Testis (tissue), 2 donors: ENCODE measurements at regions not wholly inside any gene's neighbourhood (a gene's known extent, or its start where the extent isn't known, plus 50 kb on each side); places are given as distances from the start of the nearest gene placed in this dataset.

Experiments used
- DNase-seq: peaks from one replicate; pipeline ENCODE4 v3.0.0-alpha.2; 2019
- H3K27ac ChIP-seq, 2 donors: fragments of 200-600 bp; sonication (generic); one replicate each; pipeline ENCODE4 v1.5.1; 2019
- H3K27me3 ChIP-seq: fragments of 200-600 bp; sonication (generic); one replicate; pipeline ENCODE4 v1.5.1; 2019
- H3K36me3 ChIP-seq: fragments of 200-600 bp; sonication (generic); one replicate; pipeline ENCODE4 v1.5.1; 2017; ENCODE audit warnings: low read depth; ENCODE audit errors: missing control alignments
- H3K4me1 ChIP-seq: fragments of 200-600 bp; sonication (generic); one replicate; pipeline ENCODE4 v1.5.1; 2019
- H3K4me3 ChIP-seq, 2 donors: fragments of 200-600 bp; sonication (generic); one replicate each; pipeline ENCODE4 v1.5.1; 2017 to 2019
- H3K9me3 ChIP-seq: fragments of 200-600 bp; sonication (generic); one replicate; pipeline ENCODE4 v1.5.1; 2017
- POLR2A ChIP-seq: fragments of 450-650 bp; IDR thresholded peaks from one replicate; pipeline ENCODE4 v1.6.1; 2017; ENCODE audit warnings: antibody characterized with exemption, mild to moderate bottlenecking, moderate library complexity
- WGBS, 2 donors: methylation state at CpG; one replicate each; pipeline ENCODE4 v1.1.5; 2018; 5-methylcytosine and 5-hydroxymethylcytosine counted together
- intact Hi-C: fragments of 100-400 bp; cut with DNase I; formaldehyde crosslinking; loops from one replicate; pipeline ENCODE4 v1.15.1; 2023; ENCODE audit warnings: low total_unique reads
- TF ChIP-seq, protein P1 (sequence below), 3 experiments: fragments of 450-650 bp in 2 of 3; fragments of 200-600 bp in 1 of 3; sonication (generic) in 1 of 3; IDR thresholded peaks; one replicate each; pipeline ENCODE4 v1.5.1; 2016 to 2019; ENCODE audit warnings: antibody characterized with exemption in 3 of 3, mild to moderate bottlenecking in 2 of 3, moderate library complexity in 1 of 3

DNA sequence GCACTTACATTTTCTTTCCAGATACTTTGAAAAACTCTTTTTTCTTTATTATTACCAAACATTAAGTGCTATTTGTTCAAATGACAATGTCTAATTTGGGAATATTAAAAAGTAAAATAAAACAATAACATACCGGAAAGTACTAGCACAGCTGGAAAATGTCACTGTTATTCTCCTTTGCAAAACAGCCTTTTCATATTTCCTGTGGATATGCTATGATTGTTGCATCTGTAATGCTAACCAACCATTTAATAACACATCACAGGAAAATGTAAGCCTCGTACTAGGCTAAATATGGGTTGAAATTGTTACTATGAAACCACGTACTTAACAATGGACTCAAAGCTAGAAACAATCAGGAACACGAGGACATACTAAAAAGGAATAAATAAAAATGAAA, 298.1 kb downstream of the CBLN2 start:
- no peak for DNase-seq
- TF ChIP-seq, protein P1, sequence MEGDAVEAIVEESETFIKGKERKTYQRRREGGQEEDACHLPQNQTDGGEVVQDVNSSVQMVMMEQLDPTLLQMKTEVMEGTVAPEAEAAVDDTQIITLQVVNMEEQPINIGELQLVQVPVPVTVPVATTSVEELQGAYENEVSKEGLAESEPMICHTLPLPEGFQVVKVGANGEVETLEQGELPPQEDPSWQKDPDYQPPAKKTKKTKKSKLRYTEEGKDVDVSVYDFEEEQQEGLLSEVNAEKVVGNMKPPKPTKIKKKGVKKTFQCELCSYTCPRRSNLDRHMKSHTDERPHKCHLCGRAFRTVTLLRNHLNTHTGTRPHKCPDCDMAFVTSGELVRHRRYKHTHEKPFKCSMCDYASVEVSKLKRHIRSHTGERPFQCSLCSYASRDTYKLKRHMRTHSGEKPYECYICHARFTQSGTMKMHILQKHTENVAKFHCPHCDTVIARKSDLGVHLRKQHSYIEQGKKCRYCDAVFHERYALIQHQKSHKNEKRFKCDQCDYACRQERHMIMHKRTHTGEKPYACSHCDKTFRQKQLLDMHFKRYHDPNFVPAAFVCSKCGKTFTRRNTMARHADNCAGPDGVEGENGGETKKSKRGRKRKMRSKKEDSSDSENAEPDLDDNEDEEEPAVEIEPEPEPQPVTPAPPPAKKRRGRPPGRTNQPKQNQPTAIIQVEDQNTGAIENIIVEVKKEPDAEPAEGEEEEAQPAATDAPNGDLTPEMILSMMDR (IDR thresholded peaks at IDR 0.05): no peak
- TF ChIP-seq POLR2A: no peak
- H3K36me3 ChIP-seq: no peaks in the 10 kb centered on the region
- no peak overlapping the region for H3K4me3 ChIP-seq
- no peaks in the 10 kb centered on the region for H3K27me3 ChIP-seq
- intact Hi-C loops: no loop called here
- WGBS, 2 donors: 51 to 55% methylated on average over 4 of the region's 4 CpGs
- H3K4me1 ChIP-seq: no peaks in the 10 kb centered on the region
- no peaks in the 10 kb centered on the region for H3K9me3 ChIP-seq
- no peak overlapping the region for H3K27ac ChIP-seq

DNA sequence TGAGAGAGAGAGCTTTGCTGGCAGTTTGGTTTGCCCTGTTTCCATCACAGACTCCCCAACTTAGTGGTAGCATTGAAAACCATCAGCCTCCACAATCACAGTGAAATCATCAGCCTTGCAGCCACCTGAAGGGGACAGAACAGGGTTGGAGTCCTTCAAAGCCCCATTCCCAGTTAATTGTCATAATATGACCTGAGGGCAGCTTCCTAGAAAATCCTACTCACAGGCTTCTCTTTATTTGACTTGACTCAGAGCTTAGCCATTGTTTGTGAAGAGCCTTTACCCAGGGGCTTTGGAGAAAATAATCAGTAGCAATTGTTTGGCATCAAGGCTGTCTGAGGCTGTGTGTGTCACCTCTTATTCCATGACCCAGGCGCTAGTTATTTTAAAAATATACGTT, 308.7 kb downstream of the CBLN2 start:
- WGBS, 2 donors: 86 to 93% methylated on average over 2 of the region's 2 CpGs
- H3K4me1 ChIP-seq: no peaks in the 10 kb centered on the region
- no peak overlapping the region for H3K27ac ChIP-seq
- no peak for DNase-seq
- H3K4me3 ChIP-seq: no peak overlapping the region
- TF ChIP-seq, protein P1 (IDR thresholded peaks at IDR 0.05): no peak
- TF ChIP-seq POLR2A: no peak
- no peaks in the 10 kb centered on the region for H3K9me3 ChIP-seq
- intact Hi-C loops: no loop called here
- H3K27me3 ChIP-seq: no peaks in the 10 kb centered on the region
- H3K36me3 ChIP-seq: no peaks in the 10 kb centered on the region

DNA sequence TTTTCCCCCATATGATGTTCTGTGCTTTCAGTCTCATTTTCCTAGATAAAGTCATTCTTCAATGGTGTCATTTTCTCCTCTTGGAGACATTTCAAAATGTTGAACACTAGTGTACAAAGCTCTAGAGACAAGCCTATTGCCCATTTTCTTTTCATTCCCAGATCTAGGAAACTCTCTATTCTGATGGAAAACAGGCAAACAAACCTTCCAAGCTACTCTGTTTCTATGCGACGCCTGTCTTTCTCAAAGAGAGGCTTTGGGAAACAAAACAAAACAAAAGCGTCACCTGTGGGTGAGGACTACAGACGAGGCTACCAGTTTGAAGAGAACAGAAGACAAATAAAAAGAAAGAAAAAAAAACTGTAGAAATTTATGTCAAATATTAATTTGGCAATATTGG, 311.0 kb downstream of the CBLN2 start:
- no peak for DNase-seq
- H3K9me3 ChIP-seq: no peaks in the 10 kb centered on the region
- no peaks in the 10 kb centered on the region for H3K4me1 ChIP-seq
- 75 to 84% methylated on average over 4 of the region's 4 CpGs for WGBS, 2 donors
- no peak for TF ChIP-seq POLR2A
- H3K36me3 ChIP-seq: no peaks in the 10 kb centered on the region
- H3K27me3 ChIP-seq: no peaks in the 10 kb centered on the region
- no peak overlapping the region for H3K27ac ChIP-seq
- no peak overlapping the region for H3K4me3 ChIP-seq
- intact Hi-C loops: no loop called here

DNA sequence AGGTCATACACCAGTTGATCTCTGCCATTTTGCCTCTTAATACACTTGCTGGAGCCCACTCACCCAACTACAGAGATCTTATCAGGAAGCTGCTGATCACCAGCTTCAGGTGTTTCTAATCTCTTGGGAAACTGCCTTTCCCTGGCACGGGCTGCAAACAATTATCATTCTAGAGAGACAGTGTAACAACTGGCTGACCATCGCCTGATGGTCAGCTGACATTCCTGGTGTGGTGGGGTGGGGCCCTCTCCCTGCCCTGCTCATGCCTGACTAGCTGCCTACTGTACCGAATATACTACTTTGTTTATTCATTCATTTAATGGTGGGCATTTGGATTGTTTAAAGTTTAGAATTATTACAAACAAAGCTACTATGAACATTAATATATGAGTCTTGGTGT, 311.5 kb downstream of the CBLN2 start:
- DNase-seq: no peak
- H3K27me3 ChIP-seq: no peaks in the 10 kb centered on the region
- H3K9me3 ChIP-seq: no peaks in the 10 kb centered on the region
- no peak overlapping the region for H3K27ac ChIP-seq
- intact Hi-C loops: no loop called here
- no peak for TF ChIP-seq POLR2A
- TF ChIP-seq, protein P1 (IDR thresholded peaks at IDR 0.05): no peak
- no peaks in the 10 kb centered on the region for H3K36me3 ChIP-seq
- 56 to 72% methylated on average over 3 of the region's 3 CpGs for WGBS, 2 donors
- H3K4me1 ChIP-seq: no peaks in the 10 kb centered on the region
- no peak overlapping the region for H3K4me3 ChIP-seq

DNA sequence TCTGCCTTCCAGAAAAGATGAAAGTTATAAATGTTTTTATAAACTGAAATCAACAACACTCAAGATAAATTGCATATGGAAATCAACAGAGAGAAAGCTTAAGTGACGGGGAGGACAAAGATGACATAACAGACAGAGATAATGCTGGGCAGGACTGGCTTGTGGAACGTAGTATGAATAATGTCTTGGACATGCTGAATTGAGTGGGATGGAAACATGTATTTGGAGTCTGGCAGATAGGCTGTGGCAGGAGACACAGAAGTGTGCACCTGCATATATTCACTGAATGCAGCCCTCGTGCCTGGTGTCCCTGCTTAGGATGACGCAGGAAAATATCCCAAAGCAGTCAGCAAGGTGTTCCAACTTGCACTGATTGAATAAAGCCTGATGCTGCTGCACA, 318.2 kb downstream of the CBLN2 start:
- no peaks in the 10 kb centered on the region for H3K9me3 ChIP-seq
- 63 to 70% methylated on average over 4 of the region's 4 CpGs for WGBS, 2 donors
- H3K27ac ChIP-seq: no peak overlapping the region
- intact Hi-C loops: no loop called here
- H3K27me3 ChIP-seq: no peaks in the 10 kb centered on the region
- TF ChIP-seq, protein P1 (IDR thresholded peaks at IDR 0.05): no peak
- no peak for TF ChIP-seq POLR2A
- no peak overlapping the region for H3K4me3 ChIP-seq
- no peak for DNase-seq
- no peaks in the 10 kb centered on the region for H3K4me1 ChIP-seq
- H3K36me3 ChIP-seq: no peaks in the 10 kb centered on the region
